HCT116 (cell line): ENCODE measurements at regions not wholly inside any gene's neighbourhood (a gene's known extent, or its start where the extent isn't known, plus 50 kb on each side); places are given as distances from the start of the nearest gene placed in this dataset.

Source experiments
- ATAC-seq: fragments of 200-7000 bp; cut with Tn5 transposase; 2 replicates; pipeline ENCODE4 v1.9.1; 2020; ENCODE audit warnings: mild to moderate bottlenecking, moderate library complexity
- BruUV-seq: library from RNA; stranded (reverse); fragments of 400-500 nt; replicated peaks from 2 replicates; lab custom pipeline; 2021; lab: Mats Ljungman, UMichigan
- CTCF ChIA-PET: fragments of 300-600 bp; sonication (Branson Sonifier 250); formaldehyde crosslinking; loops from one replicate; lab custom pipeline; 2021; ENCODE audit warnings: antibody characterized with exemption; lab: Charles Lee
- POLR2A ChIA-PET: fragments of 300-600, 350-600 bp; sonication (Branson Sonifier 250); formaldehyde crosslinking; loops from one replicate; lab custom pipeline; 2021; ENCODE audit warnings: antibody characterized with exemption; lab: Charles Lee
- RAD21 ChIA-PET, 2 experiments: fragments of 300-600 bp; sonication (Branson Sonifier 250); formaldehyde crosslinking; loops; one replicate each; lab custom pipeline; 2023; ENCODE audit warnings: low total read pairs in 2 of 2; ENCODE audit not compliant: uncharacterized antibody in 2 of 2, unreplicated experiment in 2 of 2, low non-redundant PET in 1 of 2; lab: Charles Lee
- DNase-seq: peaks from one replicate; pipeline ENCODE4 v3.0.0-alpha.2; 2010; ENCODE audit warnings: low read depth, low spot score
- H2AFZ ChIP-seq: fragments of 200-600 bp; shearing (Covaris generic), sonication (generic); 2 replicates; pipeline ENCODE4 v1.6.1; 2017; ENCODE audit warnings: low read depth, mixed run types, mixed read lengths, antibody characterized with exemption, low read length; ENCODE audit not compliant: poor library complexity, severe bottlenecking
- H3K27ac ChIP-seq: 2 replicates; pipeline ENCODE4 v1.5.1; 2012; ENCODE audit warnings: low read depth, low read length
- H3K27me3 ChIP-seq: fragments of 200-600 bp; sonication (generic); 2 replicates; pipeline ENCODE4 v1.6.1; 2016; ENCODE audit warnings: mixed run types, low read length, mixed read lengths; ENCODE audit not compliant: insufficient read depth
- H3K36me3 ChIP-seq, 2 experiments: fragments of 200-500 bp in 1 of 2; fragments of 200-600 bp in 1 of 2; sonication (Bioruptor generic) in 1 of 2; sonication (generic) in 1 of 2; 2 replicates each; pipeline versions ENCODE4 v1.5.1 to v1.6.1; 2014 to 2016; ENCODE audit warnings: low read length in 2 of 2, inconsistent platforms in 1 of 2, mixed read lengths in 1 of 2, mixed run types in 1 of 2; ENCODE audit not compliant: insufficient read depth in 2 of 2, control insufficient read depth in 1 of 2
- H3K4me1 ChIP-seq, 2 experiments: fragments of 200-600 bp in 1 of 2; sonication (generic) in 1 of 2; 2 replicates each; pipeline versions ENCODE4 v1.5.1 to v1.6.1; 2012 to 2017; ENCODE audit warnings: low read length in 2 of 2, inconsistent platforms in 1 of 2, mild to moderate bottlenecking in 1 of 2, mixed read lengths in 1 of 2, mixed run types in 1 of 2, moderate library complexity in 1 of 2; ENCODE audit not compliant: insufficient read depth in 2 of 2, control insufficient read depth in 1 of 2
- H3K4me2 ChIP-seq: fragments of 200-600 bp; sonication (generic); 2 replicates; pipeline ENCODE4 v1.6.1; 2017; ENCODE audit warnings: mixed run types, low read length, mixed read lengths
- H3K4me3 ChIP-seq, 2 experiments: fragments of 200-600 bp in 1 of 2; sonication (generic) in 1 of 2; replicated peaks in 1 of 2; 2 replicates each; pipeline ENCODE4 v1.5.1; 2011 to 2016; ENCODE audit warnings: low read length in 2 of 2, control low read depth in 1 of 2, low read depth in 1 of 2, mild to moderate bottlenecking in 1 of 2, mixed read lengths in 1 of 2, mixed run types in 1 of 2
- H3K79me2 ChIP-seq: fragments of 200-600 bp; sonication (generic); 2 replicates; pipeline ENCODE4 v1.6.1; 2017; ENCODE audit warnings: mild to moderate bottlenecking, mixed run types, low read length, moderate library complexity, mixed read lengths; ENCODE audit not compliant: insufficient read depth
- H3K9ac ChIP-seq: fragments of 200-600 bp; sonication (generic); 2 replicates; pipeline ENCODE4 v1.6.1; 2016; ENCODE audit warnings: low read length, mixed read lengths
- H3K9me2 ChIP-seq: fragments of 200-600 bp; sonication (generic), shearing (Covaris generic); 2 replicates; pipeline ENCODE4 v1.6.1; 2017; ENCODE audit warnings: mixed run types, mild to moderate bottlenecking, moderate library complexity; ENCODE audit not compliant: insufficient read depth
- H3K9me3 ChIP-seq, 2 experiments: fragments of 200-500 bp in 1 of 2; fragments of 200-600 bp in 1 of 2; sonication (Bioruptor generic) in 1 of 2; sonication (generic) in 1 of 2; 2 replicates each; pipeline ENCODE4 v1.6.1; 2014 to 2017; ENCODE audit warnings: low read length in 2 of 2, mixed read lengths in 2 of 2, inconsistent platforms in 1 of 2, low read depth in 1 of 2, mild to moderate bottlenecking in 1 of 2, mixed run types in 1 of 2, moderate library complexity in 1 of 2; ENCODE audit not compliant: control insufficient read depth in 1 of 2, insufficient read depth in 1 of 2
- H4K20me1 ChIP-seq: fragments of 200-600 bp; sonication (generic), shearing (Covaris generic); 2 replicates; pipeline ENCODE4 v1.6.1; 2017; ENCODE audit warnings: mixed run types, mild to moderate bottlenecking, moderate library complexity; ENCODE audit not compliant: insufficient read depth
- ATF3 ChIP-seq: IDR thresholded peaks from 2 replicates; pipeline ENCODE4 v1.6.1; 2012
- CBX3 ChIP-seq: IDR thresholded peaks from 2 replicates; pipeline ENCODE4 v1.6.1; 2012; ENCODE audit warnings: low read depth
- EGR1 ChIP-seq: IDR thresholded peaks from 2 replicates; pipeline ENCODE4 v1.6.1; 2012; ENCODE audit warnings: low read depth
- ELF1 ChIP-seq: IDR thresholded peaks from 2 replicates; pipeline ENCODE4 v1.6.1; 2012; ENCODE audit warnings: low read depth, borderline replicate concordance
- EZH2 ChIP-seq: fragments of 200-600 bp; sonication (generic); IDR thresholded peaks from 2 replicates; pipeline ENCODE4 v1.6.1; 2017; ENCODE audit warnings: antibody characterized with exemption, mixed run types
- EZH2phosphoT487 ChIP-seq: fragments of 200-600 bp; IDR thresholded peaks from 2 replicates; pipeline ENCODE4 v1.6.1; 2018; ENCODE audit warnings: antibody characterized with exemption, borderline replicate concordance
- JUND ChIP-seq: IDR thresholded peaks from 2 replicates; pipeline ENCODE4 v1.6.1; 2012
- MAX ChIP-seq: IDR thresholded peaks from 2 replicates; pipeline ENCODE4 v1.6.1; 2012
- POLR2A ChIP-seq: IDR thresholded peaks from 2 replicates; pipeline ENCODE4 v1.7.0; 2011; ENCODE audit warnings: borderline replicate concordance; ENCODE audit not compliant: insufficient read depth, insufficient read length; ENCODE audit errors: extremely low read depth
- POLR2AphosphoS5 ChIP-seq: IDR thresholded peaks from 2 replicates; pipeline ENCODE4 v1.6.1; 2011; ENCODE audit warnings: mild to moderate bottlenecking, low read depth, low read length, moderate library complexity
- RAD21 ChIP-seq: IDR thresholded peaks from 2 replicates; pipeline ENCODE4 v1.6.1; 2012; ENCODE audit warnings: low read depth, mild to moderate bottlenecking
- SP1 ChIP-seq: IDR thresholded peaks from 2 replicates; pipeline ENCODE4 v1.6.1; 2012; ENCODE audit warnings: low read depth
- ZBTB33 ChIP-seq: IDR thresholded peaks from 2 replicates; pipeline ENCODE4 v1.6.1; 2011; ENCODE audit warnings: mild to moderate bottlenecking, low read length, moderate library complexity; ENCODE audit not compliant: insufficient replicate concordance; ENCODE audit errors: extremely low read depth
- ZFX ChIP-seq: fragments of 450-650 bp; IDR thresholded peaks from 2 replicates; pipeline ENCODE4 v1.6.1; 2017
- ZNF274 ChIP-seq: fragments of 200-500 bp; sonication (Bioruptor generic); IDR thresholded peaks from 2 replicates; pipeline ENCODE4 v1.6.1; 2014; ENCODE audit warnings: mild to moderate bottlenecking, low read depth, low read length, inconsistent platforms
- intact Hi-C: fragments of 100-400 bp; cut with micrococcal nuclease; formaldehyde crosslinking; loops from 2 replicates; pipeline ENCODE4 v1.10.0; 2022
- TF ChIP-seq, protein P1 (sequence below): IDR thresholded peaks from 2 replicates; pipeline ENCODE4 v1.6.1; 2012; ENCODE audit warnings: low read depth

- H4K20me1 ChIP-seq: no peaks in the 10 kb centered on the region
- no peak for TF ChIP-seq EGR1
- TF ChIP-seq POLR2AphosphoS5: no peak
- no peak for TF ChIP-seq ELF1
- TF ChIP-seq ZFX: no peak
- TF ChIP-seq EZH2phosphoT487: no peak
- no peak for TF ChIP-seq ZNF274
- TF ChIP-seq ATF3: no peak
- no peak for TF ChIP-seq MAX
- TF ChIP-seq, all 23 proteins: peak for 0
- H3K36me3 ChIP-seq: no peaks in the 10 kb centered on the region
- no peak overlapping the region for H3K27ac ChIP-seq
- intact Hi-C loops: no loop called here
- no peak for ATAC-seq
- no peak overlapping the region for H3K9ac ChIP-seq
- no peak overlapping the region for H2AFZ ChIP-seq
- no peaks in the 10 kb centered on the region for H3K27me3 ChIP-seq
- RAD21 ChIA-PET: no interaction called here
- DNase-seq: no peak
- no peaks in the 10 kb centered on the region for H3K4me1 ChIP-seq
- BruUV-seq: no TSS peak
- CTCF ChIA-PET: no interaction called here
- no peaks in the 10 kb centered on the region for H3K9me2 ChIP-seq
- no peak overlapping the region for H3K4me3 ChIP-seq
- no peaks in the 10 kb centered on the region for H3K79me2 ChIP-seq
- no peak overlapping the region for H3K4me2 ChIP-seq
- POLR2A ChIA-PET: no interaction called here
- H3K9me3 ChIP-seq: no peaks in the 10 kb centered on the region
Observed at GRCh38 chr13:74562381-74562780, 428.2 kb upstream of the KLF12 start.

GRCh38 chr13:74561155-74561554 is 427.0 kb upstream of the KLF12 start:
- no peaks in the 10 kb centered on the region for H3K9me2 ChIP-seq
- H3K36me3 ChIP-seq: no peaks in the 10 kb centered on the region
- H3K4me3 ChIP-seq: no peak overlapping the region
- no peak overlapping the region for H3K4me2 ChIP-seq
- BruUV-seq: no TSS peak
- no peaks in the 10 kb centered on the region for H4K20me1 ChIP-seq
- H3K27me3 ChIP-seq: no peaks in the 10 kb centered on the region
- ATAC-seq (no peak), DNase-seq (no peak)
- no peak overlapping the region for H3K27ac ChIP-seq
- POLR2A ChIA-PET: no interaction called here
- no peaks in the 10 kb centered on the region for H3K9me3 ChIP-seq
- intact Hi-C loops: no loop called here
- no peak overlapping the region for H2AFZ ChIP-seq
- no peaks in the 10 kb centered on the region for H3K79me2 ChIP-seq
- no peak overlapping the region for H3K9ac ChIP-seq
- H3K4me1 ChIP-seq: no peaks in the 10 kb centered on the region
- CTCF ChIA-PET: no interaction called here
- RAD21 ChIA-PET: no interaction called here
- TF ChIP-seq ZFX (no peak), ZNF274 (no peak), ZBTB33 (no peak), CBX3 (no peak), SP1 (no peak), EZH2 (no peak), JUND (no peak), POLR2AphosphoS5 (no peak), RAD21 (no peak), POLR2A (no peak), MAX (no peak), EGR1 (no peak), ELF1 (no peak)
- TF ChIP-seq, protein P1, sequence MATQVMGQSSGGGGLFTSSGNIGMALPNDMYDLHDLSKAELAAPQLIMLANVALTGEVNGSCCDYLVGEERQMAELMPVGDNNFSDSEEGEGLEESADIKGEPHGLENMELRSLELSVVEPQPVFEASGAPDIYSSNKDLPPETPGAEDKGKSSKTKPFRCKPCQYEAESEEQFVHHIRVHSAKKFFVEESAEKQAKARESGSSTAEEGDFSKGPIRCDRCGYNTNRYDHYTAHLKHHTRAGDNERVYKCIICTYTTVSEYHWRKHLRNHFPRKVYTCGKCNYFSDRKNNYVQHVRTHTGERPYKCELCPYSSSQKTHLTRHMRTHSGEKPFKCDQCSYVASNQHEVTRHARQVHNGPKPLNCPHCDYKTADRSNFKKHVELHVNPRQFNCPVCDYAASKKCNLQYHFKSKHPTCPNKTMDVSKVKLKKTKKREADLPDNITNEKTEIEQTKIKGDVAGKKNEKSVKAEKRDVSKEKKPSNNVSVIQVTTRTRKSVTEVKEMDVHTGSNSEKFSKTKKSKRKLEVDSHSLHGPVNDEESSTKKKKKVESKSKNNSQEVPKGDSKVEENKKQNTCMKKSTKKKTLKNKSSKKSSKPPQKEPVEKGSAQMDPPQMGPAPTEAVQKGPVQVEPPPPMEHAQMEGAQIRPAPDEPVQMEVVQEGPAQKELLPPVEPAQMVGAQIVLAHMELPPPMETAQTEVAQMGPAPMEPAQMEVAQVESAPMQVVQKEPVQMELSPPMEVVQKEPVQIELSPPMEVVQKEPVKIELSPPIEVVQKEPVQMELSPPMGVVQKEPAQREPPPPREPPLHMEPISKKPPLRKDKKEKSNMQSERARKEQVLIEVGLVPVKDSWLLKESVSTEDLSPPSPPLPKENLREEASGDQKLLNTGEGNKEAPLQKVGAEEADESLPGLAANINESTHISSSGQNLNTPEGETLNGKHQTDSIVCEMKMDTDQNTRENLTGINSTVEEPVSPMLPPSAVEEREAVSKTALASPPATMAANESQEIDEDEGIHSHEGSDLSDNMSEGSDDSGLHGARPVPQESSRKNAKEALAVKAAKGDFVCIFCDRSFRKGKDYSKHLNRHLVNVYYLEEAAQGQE: no peak
